ENCODE measurements at regions not wholly inside any gene's neighbourhood (a gene's known extent, or its start where the extent isn't known, plus 50 kb on each side); places are given as distances from the start of the nearest gene placed in this dataset.
"Not testable (repeated sequence)": the region's sequence is repeated elsewhere in the genome, so short reads cannot be mapped to it uniquely, and the experiment has no call there.

DNA sequence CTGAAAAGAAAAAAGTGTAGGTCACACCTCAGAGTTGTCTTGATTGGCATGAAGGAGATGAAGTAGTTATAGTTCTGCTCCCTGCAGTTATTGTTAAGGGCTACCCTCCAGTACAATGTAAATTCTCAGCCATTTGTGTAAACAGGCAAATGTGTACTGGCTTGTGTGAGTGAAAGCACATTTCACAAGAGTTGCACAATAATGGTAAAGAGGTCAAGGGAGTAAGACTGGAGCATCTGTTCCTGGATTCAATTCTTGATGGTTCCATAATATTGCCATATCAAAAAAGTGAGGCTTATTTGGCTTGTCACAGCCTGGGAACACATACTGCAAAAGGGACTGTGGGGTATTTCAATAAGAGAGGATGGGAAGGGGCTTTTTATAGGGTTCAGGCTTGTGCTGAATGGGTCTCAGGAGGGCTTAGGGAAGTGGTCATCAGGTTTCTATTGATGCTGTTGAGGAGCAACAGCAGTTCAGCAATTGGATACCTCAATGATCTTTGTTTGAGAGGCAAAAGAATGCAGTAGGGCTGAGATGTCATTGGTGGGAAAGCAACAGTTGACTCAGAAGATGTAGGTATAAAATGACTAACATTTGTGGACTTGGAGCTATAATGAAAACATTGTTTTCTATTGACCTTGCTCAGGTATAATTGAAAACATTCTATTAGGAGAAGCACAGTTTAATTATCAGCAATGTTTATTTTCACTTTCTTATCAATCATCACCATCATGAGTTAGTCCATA is 402.6 kb downstream of the BCKDHB start:
- Histone ChIP-seq H3K4me3 (ENCODE audit: low read depth, low read length) (no peak overlapping the region), H3K36me3 (ENCODE audit: control insufficient read depth, insufficient read depth, low read length) (no peaks in the 10 kb centered on the region), H3K27me3 (ENCODE audit: control insufficient read depth, insufficient read depth, low read length) (no peaks in the 10 kb centered on the region)
- CTCF ChIA-PET = interaction anchor here (0.8 to 1.2 kb wide), 2 partner anchors 14 to 1442 kb away, joined by 3 to 4 read pairs; no protein-coding TSS in a partner anchor
- TF ChIP-seq, protein P1, sequence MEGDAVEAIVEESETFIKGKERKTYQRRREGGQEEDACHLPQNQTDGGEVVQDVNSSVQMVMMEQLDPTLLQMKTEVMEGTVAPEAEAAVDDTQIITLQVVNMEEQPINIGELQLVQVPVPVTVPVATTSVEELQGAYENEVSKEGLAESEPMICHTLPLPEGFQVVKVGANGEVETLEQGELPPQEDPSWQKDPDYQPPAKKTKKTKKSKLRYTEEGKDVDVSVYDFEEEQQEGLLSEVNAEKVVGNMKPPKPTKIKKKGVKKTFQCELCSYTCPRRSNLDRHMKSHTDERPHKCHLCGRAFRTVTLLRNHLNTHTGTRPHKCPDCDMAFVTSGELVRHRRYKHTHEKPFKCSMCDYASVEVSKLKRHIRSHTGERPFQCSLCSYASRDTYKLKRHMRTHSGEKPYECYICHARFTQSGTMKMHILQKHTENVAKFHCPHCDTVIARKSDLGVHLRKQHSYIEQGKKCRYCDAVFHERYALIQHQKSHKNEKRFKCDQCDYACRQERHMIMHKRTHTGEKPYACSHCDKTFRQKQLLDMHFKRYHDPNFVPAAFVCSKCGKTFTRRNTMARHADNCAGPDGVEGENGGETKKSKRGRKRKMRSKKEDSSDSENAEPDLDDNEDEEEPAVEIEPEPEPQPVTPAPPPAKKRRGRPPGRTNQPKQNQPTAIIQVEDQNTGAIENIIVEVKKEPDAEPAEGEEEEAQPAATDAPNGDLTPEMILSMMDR (IDR thresholded peaks at IDR 0.05; ENCODE audit: insufficient read depth, low read depth, low read length) = no peak
- no peak for DNase-seq (ENCODE audit: low read depth)
- POLR2A ChIA-PET = no interaction called here

DNA sequence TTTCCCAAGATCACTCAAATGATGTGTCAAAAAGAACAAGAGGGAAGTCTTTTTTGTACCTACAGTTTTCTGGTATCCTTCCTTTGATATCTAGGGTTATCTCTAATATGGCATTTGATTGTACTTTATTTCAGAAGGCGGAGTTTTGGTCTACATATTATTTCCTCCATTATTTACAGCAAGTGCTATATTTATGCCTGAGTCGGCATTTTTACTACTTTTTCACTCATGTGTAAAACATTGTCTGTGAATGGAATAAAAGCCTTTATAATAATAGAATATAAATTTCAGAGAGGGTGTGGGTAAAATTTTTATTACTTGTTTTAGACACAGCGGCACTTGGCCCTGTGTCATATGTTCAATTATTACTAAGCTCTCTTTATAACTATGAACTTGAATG is 398.4 kb downstream of the BCKDHB start:
- POLR2A ChIA-PET = no interaction called here
- Histone ChIP-seq H3K36me3 (ENCODE audit: control insufficient read depth, insufficient read depth, low read length) (no peaks in the 10 kb centered on the region), H3K4me3 (ENCODE audit: low read depth, low read length) (no peak overlapping the region), H3K27me3 (ENCODE audit: control insufficient read depth, insufficient read depth, low read length) (no peaks in the 10 kb centered on the region)
- TF ChIP-seq, protein P1 (IDR thresholded peaks at IDR 0.05; ENCODE audit: insufficient read depth, low read depth, low read length) = no peak
- no peak for DNase-seq (ENCODE audit: low read depth)
- CTCF ChIA-PET = no interaction called here

DNA sequence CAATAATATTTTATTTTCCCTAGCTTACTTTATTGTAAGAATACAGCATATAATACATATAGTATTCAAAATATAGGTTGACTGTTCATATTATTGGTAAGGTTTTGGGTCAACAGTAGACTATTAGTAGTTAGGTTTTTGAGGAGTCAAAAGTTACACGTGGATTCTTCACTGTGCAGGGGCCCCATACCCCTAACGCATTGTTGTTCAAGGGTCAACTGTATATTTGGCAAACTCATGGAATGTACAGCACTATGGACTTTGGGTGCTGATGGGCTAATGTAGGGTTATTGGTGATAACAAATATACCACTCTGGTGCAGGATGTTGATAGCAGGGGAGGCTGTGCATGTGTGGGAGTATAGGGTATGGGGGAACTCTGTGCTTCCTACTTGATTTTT is 397.2 kb downstream of the BCKDHB start:
- ChIA-PET POLR2A (no interaction called here), CTCF (no interaction called here)
- TF ChIP-seq, protein P1 (IDR thresholded peaks at IDR 0.05; ENCODE audit: insufficient read depth, low read depth, low read length) = no peak
- H3K4me3 ChIP-seq (ENCODE audit: low read depth, low read length) = no peak overlapping the region
- no peaks in the 10 kb centered on the region for H3K36me3 ChIP-seq (ENCODE audit: control insufficient read depth, insufficient read depth, low read length)
- DNase-seq (ENCODE audit: low read depth) = no peak
- H3K27me3 ChIP-seq (ENCODE audit: control insufficient read depth, insufficient read depth, low read length) = no peaks in the 10 kb centered on the region

DNA sequence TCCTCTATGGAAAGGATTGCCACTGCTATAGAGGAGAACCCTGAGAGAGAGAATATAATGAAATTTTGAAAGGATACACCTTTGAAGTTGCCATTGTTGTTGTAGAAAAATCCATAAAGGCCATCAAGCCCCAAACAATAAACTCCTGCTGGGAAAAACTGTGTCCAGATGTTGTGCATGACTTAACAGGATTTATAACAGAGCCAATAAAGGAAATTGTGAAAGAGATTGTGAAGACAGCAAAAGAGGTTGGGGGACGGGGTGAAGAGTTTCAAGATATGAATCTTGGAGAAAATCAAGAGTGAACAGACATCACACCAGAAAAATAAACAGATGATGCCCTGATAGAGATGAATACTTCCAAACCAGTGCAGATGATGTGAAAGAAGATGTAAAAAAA is 396.4 kb downstream of the BCKDHB start:
- CTCF ChIA-PET = no interaction called here
- peak; percentile 4 for DNase-seq (ENCODE audit: low read depth)

DNA sequence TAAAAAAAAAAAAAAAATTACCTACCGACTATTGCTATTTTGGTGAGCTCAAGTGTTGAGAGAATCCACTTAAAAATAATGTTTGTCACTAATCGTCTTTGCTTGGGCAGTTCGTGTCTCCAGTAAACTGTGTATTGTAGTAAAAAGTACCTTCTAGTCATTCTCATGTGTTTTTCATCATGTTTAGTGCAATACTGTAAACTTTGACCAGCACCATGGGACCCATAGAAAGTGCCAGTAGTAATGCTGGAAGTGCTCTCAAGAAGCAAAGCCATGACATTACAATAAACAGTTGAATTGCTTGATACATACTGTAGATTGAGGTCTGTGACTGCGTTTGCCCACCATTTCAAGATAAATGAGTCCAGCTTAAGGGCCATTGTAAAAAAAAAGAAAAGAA is 395.2 kb downstream of the BCKDHB start:
- POLR2A ChIA-PET = no interaction called here
- CTCF ChIA-PET = interaction anchor here (0.6 kb wide), 1 partner anchor 369 kb away, joined by 4 read pairs; no protein-coding TSS in a partner anchor
- TF ChIP-seq, protein P1 (IDR thresholded peaks at IDR 0.05; ENCODE audit: insufficient read depth, low read depth, low read length) = no peak
- Histone ChIP-seq H3K4me3 (ENCODE audit: low read depth, low read length) (no peak overlapping the region), H3K36me3 (ENCODE audit: control insufficient read depth, insufficient read depth, low read length) (no peaks in the 10 kb centered on the region), H3K27me3 (ENCODE audit: control insufficient read depth, insufficient read depth, low read length) (no peaks in the 10 kb centered on the region)
- DNase-seq (ENCODE audit: low read depth) = no peak

More for the DNA sequence above, 396.4 kb downstream of the BCKDHB start:
- Histone ChIP-seq H3K36me3 (ENCODE audit: control insufficient read depth, insufficient read depth, low read length) (no peaks in the 10 kb centered on the region), H3K4me3 (ENCODE audit: low read depth, low read length) (no peak overlapping the region), H3K27me3 (ENCODE audit: control insufficient read depth, insufficient read depth, low read length) (no peaks in the 10 kb centered on the region)
- TF ChIP-seq, protein P1 (IDR thresholded peaks at IDR 0.05; ENCODE audit: insufficient read depth, low read depth, low read length) = no peak
- POLR2A ChIA-PET = no interaction called here

DNA sequence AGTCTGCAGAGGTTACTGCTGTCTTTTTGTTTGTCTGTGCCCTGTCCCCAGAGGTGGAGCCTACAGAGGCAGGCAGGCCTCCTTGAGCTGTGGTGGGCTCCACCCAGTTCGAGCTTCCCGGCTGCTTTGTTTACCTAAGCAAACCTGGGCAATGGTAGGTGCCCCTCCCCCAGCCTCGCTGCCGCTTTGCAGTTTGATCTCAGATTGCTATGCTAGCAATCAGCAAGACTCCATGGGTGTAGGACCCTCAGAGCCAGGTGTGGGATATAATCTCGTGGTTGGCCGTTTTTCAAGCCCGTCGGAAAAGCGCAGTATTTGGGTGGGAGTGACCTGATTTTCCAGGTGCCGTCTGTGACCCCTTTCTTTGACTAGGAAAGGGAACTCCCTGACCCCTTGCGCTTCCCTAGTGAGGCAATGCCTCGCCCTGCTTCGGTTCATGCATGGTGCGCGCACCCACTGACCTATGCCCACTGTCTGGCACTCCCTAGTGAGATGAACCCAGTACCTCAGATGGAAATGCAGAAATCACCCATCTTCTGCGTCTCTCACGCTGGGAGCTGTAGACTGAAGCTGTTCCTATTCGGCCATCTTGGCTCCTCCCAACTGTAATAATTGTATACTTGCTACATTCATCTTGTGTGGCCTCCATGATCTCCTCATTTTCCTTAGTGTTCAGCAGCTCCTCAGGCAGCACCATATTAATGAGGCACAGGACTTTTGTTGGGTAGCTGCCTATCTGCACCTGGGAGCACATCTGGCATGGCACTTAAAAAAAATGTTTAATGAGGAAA is 391.4 kb downstream of the BCKDHB start:
- H3K4me3 ChIP-seq (ENCODE audit: low read depth, low read length); DNase-seq (ENCODE audit: low read depth); CTCF ChIA-PET; H3K27me3 ChIP-seq (ENCODE audit: control insufficient read depth, insufficient read depth, low read length); POLR2A ChIA-PET; H3K36me3 ChIP-seq (ENCODE audit: control insufficient read depth, insufficient read depth, low read length): not testable (repeated sequence)
